HepG2 (cell line): ENCODE measurements at regions not wholly inside any gene's neighbourhood (a gene's known extent, or its start where the extent isn't known, plus 50 kb on each side); places are given as distances from the start of the nearest gene placed in this dataset.

Experiments used
- FOXA1 ChIP-seq, 2 experiments: fragments of 450-650 bp in 1 of 2; sonication (generic) in 1 of 2; formaldehyde crosslinking in 1 of 2; IDR thresholded peaks; 2 replicates each; pipeline versions ENCODE4 v1.4.0 to v1.6.1; 2016 to 2020; ENCODE audit warnings: missing genetic modification reagents in 1 of 2
- HDAC6 ChIP-seq: fragments of 200-600 bp; sonication (generic); IDR thresholded peaks from 2 replicates; pipeline ENCODE4 v1.7.0; 2017; ENCODE audit warnings: mild to moderate bottlenecking, antibody characterized with exemption, low read length, low read depth
- KAT7 ChIP-seq: IDR thresholded peaks from 2 replicates; pipeline ENCODE4 v1.6.1; 2018; ENCODE audit warnings: borderline replicate concordance, missing compliant biosample characterization
- ZNF224 ChIP-seq: sonication (generic); formaldehyde crosslinking; IDR thresholded peaks from 2 replicates; pipeline ENCODE4 v1.5.0; 2020; ENCODE audit warnings: mild to moderate bottlenecking, missing genetic modification reagents
- ZNF274 ChIP-seq: sonication (generic); formaldehyde crosslinking; IDR thresholded peaks from 2 replicates; pipeline ENCODE4 v1.5.1; 2020; ENCODE audit warnings: mild to moderate bottlenecking, missing genetic modification reagents
- ZNF670 ChIP-seq: sonication (generic); formaldehyde crosslinking; IDR thresholded peaks from 2 replicates; pipeline ENCODE4 v1.8.0; 2022; ENCODE audit warnings: mild to moderate bottlenecking, missing genetic modification reagents, borderline replicate concordance
- ZNF790 ChIP-seq: sonication (generic); formaldehyde crosslinking; IDR thresholded peaks from 2 replicates; pipeline ENCODE4 v1.8.0; 2022; ENCODE audit warnings: missing genetic modification reagents, mild to moderate bottlenecking, borderline replicate concordance
- ZZZ3 ChIP-seq: sonication (generic); formaldehyde crosslinking; IDR thresholded peaks from 2 replicates; pipeline ENCODE4 v1.4.0; 2020; ENCODE audit warnings: missing genetic modification reagents, mild to moderate bottlenecking, borderline replicate concordance
- TF ChIP-seq, protein P1 (sequence below): IDR thresholded peaks from 2 replicates; pipeline ENCODE4 v1.6.1; 2012; ENCODE audit warnings: inconsistent platforms
- TF ChIP-seq, protein P2 (sequence below): sonication (generic); formaldehyde crosslinking; IDR thresholded peaks from 2 replicates; pipeline ENCODE4 v1.5.1; 2020; ENCODE audit warnings: mild to moderate bottlenecking, missing genetic modification reagents
- TF ChIP-seq, protein P3 (sequence below): sonication (generic); formaldehyde crosslinking; IDR thresholded peaks from 2 replicates; pipeline ENCODE4 v1.5.0; 2020; ENCODE audit warnings: mild to moderate bottlenecking, missing genetic modification reagents, moderate library complexity

DNA sequence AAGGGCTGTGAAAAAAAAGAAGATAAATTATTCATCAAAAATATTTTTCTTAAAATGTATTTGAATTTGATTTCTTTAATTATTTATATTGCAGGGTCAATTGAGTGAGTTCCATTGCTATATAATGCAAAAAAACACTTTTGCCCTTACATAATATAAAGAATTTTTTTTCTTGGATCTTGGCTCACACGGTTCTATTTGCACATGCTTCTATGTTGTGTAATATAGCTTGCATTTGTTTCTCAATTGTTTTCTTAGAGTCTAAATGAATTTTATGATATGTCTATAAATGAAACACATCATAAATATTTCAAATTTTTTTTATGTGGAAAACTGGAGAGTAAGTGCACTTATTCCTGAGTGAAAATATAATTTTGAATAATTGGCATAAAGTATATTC lies 694.2 kb downstream of the SLC6A15 start:
- TF ChIP-seq FOXA1 (IDR thresholded peaks at IDR 0.05) (no peak), FOXA1 (CRISPR knock-in tag; IDR thresholded peaks at IDR 0.05) (no peak), ZNF790 (CRISPR knock-in tag) (no peak), ZNF274 (CRISPR knock-in tag) (no peak), ZNF670 (no peak), HDAC6 (no peak), ZZZ3 (CRISPR knock-in tag) (no peak), ZNF224 (no peak), KAT7 (CRISPR knock-in tag) (no peak)
- TF ChIP-seq, protein P1, sequence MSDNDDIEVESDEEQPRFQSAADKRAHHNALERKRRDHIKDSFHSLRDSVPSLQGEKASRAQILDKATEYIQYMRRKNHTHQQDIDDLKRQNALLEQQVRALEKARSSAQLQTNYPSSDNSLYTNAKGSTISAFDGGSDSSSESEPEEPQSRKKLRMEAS, result no peak
- TF ChIP-seq, protein P2, sequence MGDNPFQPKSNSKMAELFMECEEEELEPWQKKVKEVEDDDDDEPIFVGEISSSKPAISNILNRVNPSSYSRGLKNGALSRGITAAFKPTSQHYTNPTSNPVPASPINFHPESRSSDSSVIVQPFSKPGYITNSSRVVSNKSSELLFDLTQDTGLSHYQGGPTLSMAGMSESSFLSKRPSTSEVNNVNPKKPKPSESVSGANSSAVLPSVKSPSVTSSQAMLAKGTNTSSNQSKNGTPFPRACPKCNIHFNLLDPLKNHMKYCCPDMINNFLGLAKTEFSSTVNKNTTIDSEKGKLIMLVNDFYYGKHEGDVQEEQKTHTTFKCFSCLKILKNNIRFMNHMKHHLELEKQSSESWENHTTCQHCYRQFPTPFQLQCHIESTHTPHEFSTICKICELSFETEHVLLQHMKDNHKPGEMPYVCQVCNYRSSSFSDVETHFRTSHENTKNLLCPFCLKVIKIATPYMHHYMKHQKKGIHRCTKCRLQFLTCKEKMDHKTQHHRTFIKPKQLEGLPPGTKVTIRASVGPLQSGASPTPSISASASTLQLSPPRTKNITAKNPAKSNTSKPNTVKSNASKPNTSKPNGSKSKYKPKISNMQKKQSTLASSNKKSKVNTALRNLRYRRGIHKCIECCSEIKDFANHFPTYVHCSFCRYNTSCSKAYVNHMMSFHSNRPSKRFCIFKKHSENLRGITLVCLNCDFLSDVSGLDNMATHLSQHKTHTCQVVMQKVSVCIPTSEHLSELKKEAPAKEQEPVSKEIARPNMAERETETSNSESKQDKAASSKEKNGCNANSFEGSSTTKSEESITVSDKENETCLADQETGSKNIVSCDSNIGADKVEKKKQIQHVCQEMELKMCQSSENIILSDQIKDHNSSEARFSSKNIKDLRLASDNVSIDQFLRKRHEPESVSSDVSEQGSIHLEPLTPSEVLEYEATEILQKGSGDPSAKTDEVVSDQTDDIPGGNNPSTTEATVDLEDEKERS (CRISPR knock-in tag), result no peak
- TF ChIP-seq, protein P3, sequence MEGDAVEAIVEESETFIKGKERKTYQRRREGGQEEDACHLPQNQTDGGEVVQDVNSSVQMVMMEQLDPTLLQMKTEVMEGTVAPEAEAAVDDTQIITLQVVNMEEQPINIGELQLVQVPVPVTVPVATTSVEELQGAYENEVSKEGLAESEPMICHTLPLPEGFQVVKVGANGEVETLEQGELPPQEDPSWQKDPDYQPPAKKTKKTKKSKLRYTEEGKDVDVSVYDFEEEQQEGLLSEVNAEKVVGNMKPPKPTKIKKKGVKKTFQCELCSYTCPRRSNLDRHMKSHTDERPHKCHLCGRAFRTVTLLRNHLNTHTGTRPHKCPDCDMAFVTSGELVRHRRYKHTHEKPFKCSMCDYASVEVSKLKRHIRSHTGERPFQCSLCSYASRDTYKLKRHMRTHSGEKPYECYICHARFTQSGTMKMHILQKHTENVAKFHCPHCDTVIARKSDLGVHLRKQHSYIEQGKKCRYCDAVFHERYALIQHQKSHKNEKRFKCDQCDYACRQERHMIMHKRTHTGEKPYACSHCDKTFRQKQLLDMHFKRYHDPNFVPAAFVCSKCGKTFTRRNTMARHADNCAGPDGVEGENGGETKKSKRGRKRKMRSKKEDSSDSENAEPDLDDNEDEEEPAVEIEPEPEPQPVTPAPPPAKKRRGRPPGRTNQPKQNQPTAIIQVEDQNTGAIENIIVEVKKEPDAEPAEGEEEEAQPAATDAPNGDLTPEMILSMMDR (CRISPR knock-in tag), result no peak
